SU-DHL-6 (cell line): ENCODE measurements at regions not wholly inside any gene's neighbourhood (a gene's known extent, or its start where the extent isn't known, plus 50 kb on each side); places are given as distances from the start of the nearest gene placed in this dataset.

Experiments
- H2AFZ ChIP-seq: fragments of 200-600 bp; sonication (generic); 2 replicates; pipeline ENCODE4 v1.6.1; 2014; ENCODE audit warnings: low read depth, mild to moderate bottlenecking, moderate library complexity, mixed read lengths, antibody characterized with exemption, low read length; ENCODE audit not compliant: severe bottlenecking
- H3F3A ChIP-seq: fragments of 200-600 bp; shearing (Covaris generic); 2 replicates; pipeline ENCODE4 v1.6.0; 2016; ENCODE audit warnings: antibody characterized with exemption, mild to moderate bottlenecking; ENCODE audit not compliant: insufficient read depth
- H3K27ac ChIP-seq: fragments of 200-600 bp; sonication (generic); 2 replicates; pipeline ENCODE4 v1.5.1; 2016; ENCODE audit warnings: low read depth, mild to moderate bottlenecking, low read length, moderate library complexity, mixed read lengths
- H3K27me3 ChIP-seq: fragments of 200-600 bp; sonication (generic), shearing (Covaris generic); 2 replicates; pipeline ENCODE4 v1.6.0; 2014; ENCODE audit warnings: mild to moderate bottlenecking, low read length
- H3K36me3 ChIP-seq: fragments of 200-600 bp; sonication (generic); 2 replicates; pipeline ENCODE4 v1.6.1; 2014; ENCODE audit warnings: mild to moderate bottlenecking, low read length, mixed read lengths
- H3K4me2 ChIP-seq: fragments of 300-600, 200-600 bp; shearing (Covaris generic), sonication (generic); 2 replicates; pipeline ENCODE4 v1.6.0; 2014; ENCODE audit warnings: low read length, low read depth, mild to moderate bottlenecking; ENCODE audit not compliant: poor library complexity, severe bottlenecking
- H3K4me3 ChIP-seq: fragments of 200-600 bp; sonication (generic); 2 replicates; pipeline ENCODE4 v1.5.1; 2014; ENCODE audit warnings: antibody characterized with exemption, low read length, mild to moderate bottlenecking, mixed read lengths; ENCODE audit not compliant: insufficient read depth, poor library complexity, severe bottlenecking
- H3K79me2 ChIP-seq: fragments of 200-600 bp; sonication (generic); 2 replicates; pipeline ENCODE4 v1.6.1; 2014; ENCODE audit warnings: mild to moderate bottlenecking, low read length, moderate library complexity; ENCODE audit not compliant: insufficient read depth
- H3K9ac ChIP-seq: fragments of 200-600 bp; sonication (generic); 2 replicates; pipeline ENCODE4 v1.7.0; 2014; ENCODE audit warnings: mild to moderate bottlenecking, low read length
- H3K9me2 ChIP-seq: fragments of 200-600 bp; sonication (generic); replicated peaks from 2 replicates; pipeline ENCODE4 v1.6.1; 2014; ENCODE audit warnings: low read length; ENCODE audit not compliant: insufficient read depth
- H3K9me3 ChIP-seq: fragments of 200-600 bp; sonication (generic); 2 replicates; pipeline ENCODE4 v1.6.1; 2014; ENCODE audit warnings: low read length, mixed read lengths; ENCODE audit not compliant: insufficient read depth
- H4K20me1 ChIP-seq: fragments of 200-600 bp; sonication (generic); 2 replicates; pipeline ENCODE4 v1.6.1; 2014; ENCODE audit warnings: low read depth, mild to moderate bottlenecking, antibody characterized with exemption, low read length, moderate library complexity, mixed read lengths
- EZH2phosphoT487 ChIP-seq: fragments of 200-600 bp; sonication (generic), shearing (Covaris generic); conservative IDR thresholded peaks from 2 replicates; pipeline ENCODE4 v1.6.1; 2018; ENCODE audit warnings: mild to moderate bottlenecking, antibody characterized with exemption, low read length, moderate library complexity, mixed read lengths
- TF ChIP-seq, protein P1 (sequence below): fragments of 200-600 bp; sonication (generic); IDR thresholded peaks from one replicate; pipeline ENCODE4 v1.5.1; 2017; ENCODE audit warnings: antibody characterized with exemption, mild to moderate bottlenecking, low read length, moderate library complexity; ENCODE audit not compliant: insufficient read depth, poor library complexity, severe bottlenecking

DNA sequence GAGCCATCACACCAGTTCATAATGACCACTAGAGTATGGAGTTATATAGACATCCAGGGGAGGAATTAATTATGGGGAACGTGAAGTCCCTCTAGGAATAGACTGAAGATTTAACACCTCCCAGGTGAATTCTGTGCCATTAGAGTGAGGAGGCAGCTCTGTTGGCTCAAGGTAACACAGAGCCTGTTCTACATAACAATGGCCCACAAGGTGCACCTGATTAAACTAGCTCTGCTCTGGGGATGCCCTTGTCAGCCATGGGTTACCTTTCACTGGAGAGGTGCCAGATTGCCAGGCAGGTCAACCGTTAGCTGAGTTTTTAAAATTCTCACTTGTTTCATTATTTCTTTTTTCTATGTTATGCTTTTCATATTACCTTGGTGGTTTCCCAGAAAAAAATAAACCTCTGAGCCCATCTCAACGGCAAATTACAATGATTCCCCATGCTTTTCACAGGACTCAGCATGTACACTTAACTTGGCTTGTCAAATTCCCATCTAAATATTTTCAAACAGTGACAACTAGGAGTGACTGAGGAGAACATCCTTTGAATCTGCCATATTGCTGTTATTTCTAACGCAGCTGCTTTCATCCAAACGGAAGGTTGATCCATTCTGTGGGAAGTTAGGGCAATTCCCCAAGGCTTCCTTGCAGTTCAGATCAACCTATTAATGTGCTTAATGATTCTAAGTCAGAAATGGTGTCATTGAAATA is 512.9 kb downstream of the MCTP2 start:
- H3K9ac ChIP-seq: no peak overlapping the region
- no peaks in the 10 kb centered on the region for H3K9me3 ChIP-seq
- no peak overlapping the region for H3K4me3 ChIP-seq
- no peaks in the 10 kb centered on the region for H4K20me1 ChIP-seq
- TF ChIP-seq EZH2phosphoT487: no peak
- H3K79me2 ChIP-seq: no peaks in the 10 kb centered on the region
- H3K36me3 ChIP-seq: no peaks in the 10 kb centered on the region
- no peaks in the 10 kb centered on the region for H3K9me2 ChIP-seq
- no peak overlapping the region for H2AFZ ChIP-seq
- no peaks in the 10 kb centered on the region for H3K27me3 ChIP-seq
- no peaks in the 10 kb centered on the region for H3F3A ChIP-seq
- H3K27ac ChIP-seq: no peak overlapping the region
- no peak overlapping the region for H3K4me2 ChIP-seq

DNA sequence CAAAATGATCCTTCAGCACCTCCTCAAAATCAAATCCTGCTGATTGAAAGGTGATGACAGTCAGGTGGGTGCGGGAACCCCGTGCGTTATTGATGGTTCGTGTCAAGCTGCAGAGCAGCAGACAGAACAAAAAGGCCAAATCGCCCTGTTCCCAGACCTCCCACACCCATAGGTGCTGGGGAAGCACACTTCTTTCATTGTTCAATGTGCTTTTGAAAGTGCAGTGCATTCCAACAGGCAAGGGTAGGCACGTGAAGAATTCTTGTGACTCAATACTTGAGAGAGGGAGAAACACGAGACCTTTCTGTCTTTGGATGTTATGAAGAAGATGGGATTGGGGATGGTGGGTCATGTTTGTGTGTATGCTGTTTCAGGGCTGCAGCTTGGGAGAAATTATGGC is 514.0 kb downstream of the MCTP2 start:
- H2AFZ ChIP-seq: no peak overlapping the region
- no peaks in the 10 kb centered on the region for H3K79me2 ChIP-seq
- no peaks in the 10 kb centered on the region for H3F3A ChIP-seq
- no peak overlapping the region for H3K4me3 ChIP-seq
- H3K9ac ChIP-seq: no peak overlapping the region
- H3K27me3 ChIP-seq: no peaks in the 10 kb centered on the region
- no peaks in the 10 kb centered on the region for H3K36me3 ChIP-seq
- H4K20me1 ChIP-seq: no peaks in the 10 kb centered on the region
- no peak overlapping the region for H3K4me2 ChIP-seq
- no peaks in the 10 kb centered on the region for H3K9me3 ChIP-seq
- TF ChIP-seq, protein P1, sequence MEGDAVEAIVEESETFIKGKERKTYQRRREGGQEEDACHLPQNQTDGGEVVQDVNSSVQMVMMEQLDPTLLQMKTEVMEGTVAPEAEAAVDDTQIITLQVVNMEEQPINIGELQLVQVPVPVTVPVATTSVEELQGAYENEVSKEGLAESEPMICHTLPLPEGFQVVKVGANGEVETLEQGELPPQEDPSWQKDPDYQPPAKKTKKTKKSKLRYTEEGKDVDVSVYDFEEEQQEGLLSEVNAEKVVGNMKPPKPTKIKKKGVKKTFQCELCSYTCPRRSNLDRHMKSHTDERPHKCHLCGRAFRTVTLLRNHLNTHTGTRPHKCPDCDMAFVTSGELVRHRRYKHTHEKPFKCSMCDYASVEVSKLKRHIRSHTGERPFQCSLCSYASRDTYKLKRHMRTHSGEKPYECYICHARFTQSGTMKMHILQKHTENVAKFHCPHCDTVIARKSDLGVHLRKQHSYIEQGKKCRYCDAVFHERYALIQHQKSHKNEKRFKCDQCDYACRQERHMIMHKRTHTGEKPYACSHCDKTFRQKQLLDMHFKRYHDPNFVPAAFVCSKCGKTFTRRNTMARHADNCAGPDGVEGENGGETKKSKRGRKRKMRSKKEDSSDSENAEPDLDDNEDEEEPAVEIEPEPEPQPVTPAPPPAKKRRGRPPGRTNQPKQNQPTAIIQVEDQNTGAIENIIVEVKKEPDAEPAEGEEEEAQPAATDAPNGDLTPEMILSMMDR: no peak
- no peak for TF ChIP-seq EZH2phosphoT487
- H3K9me2 ChIP-seq: no peaks in the 10 kb centered on the region
- no peak overlapping the region for H3K27ac ChIP-seq

DNA sequence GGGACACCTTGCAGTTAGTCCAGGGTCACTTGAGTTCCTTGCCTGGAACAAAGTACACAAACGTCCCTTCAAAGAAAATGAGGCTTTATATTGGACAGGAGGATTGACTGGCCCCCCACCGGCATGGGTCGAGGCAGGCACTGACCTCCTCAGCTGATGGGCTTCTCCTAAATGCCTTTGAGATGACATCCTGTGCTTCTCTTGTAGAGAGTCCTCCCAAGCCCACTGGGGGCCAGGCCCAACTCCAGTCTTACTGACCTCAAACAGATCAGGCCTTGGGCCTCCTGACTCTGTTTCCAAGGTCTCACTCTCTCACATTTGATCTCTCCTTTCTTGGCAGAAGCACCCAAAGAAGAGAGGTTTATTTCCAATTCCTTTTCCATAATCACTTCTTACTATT is 516.1 kb downstream of the MCTP2 start:
- Histone ChIP-seq H3K9me2 (no peaks in the 10 kb centered on the region), H2AFZ (no peak overlapping the region), H3K4me3 (no peak overlapping the region), H3K9me3 (no peaks in the 10 kb centered on the region), H3K4me2 (no peak overlapping the region), H4K20me1 (no peaks in the 10 kb centered on the region), H3K79me2 (no peaks in the 10 kb centered on the region), H3K27me3 (no peaks in the 10 kb centered on the region), H3F3A (no peaks in the 10 kb centered on the region), H3K9ac (no peak overlapping the region), H3K36me3 (no peaks in the 10 kb centered on the region), H3K27ac (no peak overlapping the region)
- TF ChIP-seq EZH2phosphoT487: no peak
- TF ChIP-seq, protein P1: no peak

DNA sequence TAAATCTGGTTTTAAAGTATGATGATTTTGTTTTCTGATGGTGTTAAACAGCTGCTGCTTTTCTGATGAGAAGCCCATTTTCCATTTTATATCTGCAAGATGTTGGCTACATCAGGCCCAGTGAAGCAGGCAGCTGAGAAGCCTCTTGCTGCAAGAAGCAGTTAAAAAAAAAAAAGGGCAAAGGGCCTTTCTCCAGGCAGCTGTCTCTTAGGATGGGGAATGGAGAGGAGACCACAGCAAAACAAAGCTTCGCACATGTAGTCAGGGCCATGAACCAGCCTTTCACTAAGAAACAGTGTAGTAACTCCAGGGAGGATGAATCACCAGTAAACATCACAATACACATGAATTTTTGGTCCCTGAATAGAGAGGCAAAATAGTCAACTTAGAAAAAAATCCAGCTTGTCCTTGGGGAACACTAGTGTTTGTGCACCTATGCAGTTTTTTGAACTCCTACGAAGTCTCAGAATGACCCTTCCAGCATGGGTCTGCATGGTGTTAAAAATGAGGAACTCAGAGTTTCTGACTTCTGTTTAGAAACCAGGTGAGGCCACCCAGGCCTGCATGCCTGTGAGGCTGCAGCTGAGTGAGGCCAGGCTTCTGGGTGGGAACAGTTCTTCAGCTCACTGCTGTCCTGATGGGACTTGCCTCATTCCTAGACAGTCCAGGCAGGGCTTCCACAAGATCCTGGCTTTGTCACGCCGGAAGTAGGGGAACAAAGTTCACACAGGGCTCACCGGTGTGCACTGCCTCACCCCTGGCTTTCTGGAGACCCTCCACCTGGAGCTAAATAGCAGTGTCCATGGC is 518.7 kb downstream of the MCTP2 start:
- no peaks in the 10 kb centered on the region for H3K36me3 ChIP-seq
- H3K9ac ChIP-seq: no peak overlapping the region
- no peaks in the 10 kb centered on the region for H4K20me1 ChIP-seq
- H3K9me2 ChIP-seq: no peaks in the 10 kb centered on the region
- no peaks in the 10 kb centered on the region for H3K79me2 ChIP-seq
- no peaks in the 10 kb centered on the region for H3F3A ChIP-seq
- H3K4me3 ChIP-seq: no peak overlapping the region
- no peak overlapping the region for H3K27ac ChIP-seq
- H3K9me3 ChIP-seq: no peaks in the 10 kb centered on the region
- H2AFZ ChIP-seq: no peak overlapping the region
- H3K4me2 ChIP-seq: no peak overlapping the region
- TF ChIP-seq, protein P1: no peak
- TF ChIP-seq EZH2phosphoT487: no peak
- no peaks in the 10 kb centered on the region for H3K27me3 ChIP-seq
